Right lobe of liver (tissue), 6 donors: ENCODE measurements at regions not wholly inside any gene's neighbourhood (a gene's known extent, or its start where the extent isn't known, plus 50 kb on each side); places are given as distances from the start of the nearest gene placed in this dataset.

Experiments used
- ATAC-seq, 4 donors: fragments of 200-7000 bp; cut with Tn5 transposase; one replicate each; pipeline ENCODE4 v1.9.1; 2020; ENCODE audit warnings: mild to moderate bottlenecking in 4 of 4, moderate library complexity in 4 of 4
- DNase-seq, 3 donors: peaks; one replicate each; pipeline ENCODE4 v3.0.0-alpha.2; 2020
- H3K27ac ChIP-seq, 3 donors: fragments of 200-600 bp; one replicate each; pipeline ENCODE4 v1.8.0; 2022
- H3K27me3 ChIP-seq, 2 donors: fragments of 200-600 bp; one replicate each; pipeline ENCODE4 v1.8.0; 2022
- H3K36me3 ChIP-seq, 4 donors: fragments of 200-600 bp; sonication (generic) in 1 of 4; one replicate each; pipeline versions ENCODE4 v1.5.1 to v1.8.0; 2017 to 2022; ENCODE audit warnings: control low read depth in 1 of 4
- H3K4me1 ChIP-seq, 4 donors: fragments of 200-600 bp; sonication (generic) in 1 of 4; one replicate each; pipeline versions ENCODE4 v1.5.1 to v1.8.0; 2017 to 2022; ENCODE audit warnings: control low read depth in 1 of 4
- H3K4me3 ChIP-seq, 3 donors: fragments of 200-600 bp; one replicate each; pipeline ENCODE4 v1.8.0; 2022
- H3K9me3 ChIP-seq, 4 donors: fragments of 200-600 bp; sonication (generic) in 1 of 4; one replicate each; pipeline versions ENCODE4 v1.5.1 to v1.8.0; 2017 to 2022; ENCODE audit warnings: control low read depth in 1 of 4
- CTCF ChIP-seq, 4 donors: fragments of 200-600 bp in 3 of 4; fragments of 450-650 bp in 1 of 4; IDR thresholded peaks; one replicate each; pipeline versions ENCODE4 v1.5.1 to v1.8.0; 2016 to 2022; ENCODE audit warnings: antibody characterized with exemption in 4 of 4, mild to moderate bottlenecking in 2 of 4
- POLR2A ChIP-seq: fragments of 450-650 bp; IDR thresholded peaks from one replicate; pipeline ENCODE4 v1.6.1; 2017; ENCODE audit warnings: antibody characterized with exemption, mild to moderate bottlenecking
- WGBS: methylation state at CpG from one replicate; pipeline ENCODE4 v1.1.6; 2018; ENCODE audit warnings: low coverage, low lambda C conversion rate; ENCODE audit not compliant: insufficient coverage; ENCODE audit errors: missing lambda C conversion rate; 5-methylcytosine and 5-hydroxymethylcytosine counted together
- intact Hi-C, 2 donors: fragments of 100-400 bp; cut with DNase I; formaldehyde crosslinking; loops; one replicate each; pipeline versions ENCODE4 v1.11.2 to v1.14.1; 2022
- donor health status: DM: no; HTN: yes; CAD: no.
- donor health status: DM: no; HTN: no; CAD: no.
- donor health status: DM: no; HTN: no; CAD: no.
- donor health status: DM: no; HTN: yes; CAD: no.
- donor health status: DM: no; HTN: yes; CAD: no.

GRCh38 chr18:24850532-24850931 lies 390.1 kb downstream of the HRH4 start:
- TF ChIP-seq POLR2A, result no peak
- TF ChIP-seq CTCF (IDR thresholded peaks at IDR 0.05), result no peak
- Histone ChIP-seq H3K4me3 (no peak overlapping the region), H3K4me1 (no peaks in the 10 kb centered on the region), H3K27me3 (no peaks in the 10 kb centered on the region), H3K9me3 (no peaks in the 10 kb centered on the region), H3K27ac (no peak overlapping the region), H3K36me3 (no peaks in the 10 kb centered on the region)
- ATAC-seq (no peak), DNase-seq (no peak)
- intact Hi-C loops, result no loop called here
- 60% methylated on average over 7 of the region's 7 CpGs for WGBS

GRCh38 chr18:24853076-24853475 lies 392.6 kb downstream of the HRH4 start:
- no peak overlapping the region for H3K27ac ChIP-seq
- H3K9me3 ChIP-seq, result no peaks in the 10 kb centered on the region
- H3K4me1 ChIP-seq, result no peaks in the 10 kb centered on the region
- 32% methylated on average over 3 of the region's 4 CpGs for WGBS
- ATAC-seq, result peak in 1 of 4 donors; percentile 19
- H3K27me3 ChIP-seq, result no peaks in the 10 kb centered on the region
- no peak overlapping the region for H3K4me3 ChIP-seq
- intact Hi-C loops, result no loop called here
- DNase-seq, result no peak
- TF ChIP-seq CTCF (IDR thresholded peaks at IDR 0.05) (no peak), POLR2A (no peak)
- no peaks in the 10 kb centered on the region for H3K36me3 ChIP-seq

- no peak for TF ChIP-seq CTCF (IDR thresholded peaks at IDR 0.05)
- no peak for TF ChIP-seq POLR2A
- intact Hi-C loops, result no loop called here
- no peaks in the 10 kb centered on the region for H3K4me1 ChIP-seq
- no peak for ATAC-seq
- DNase-seq, result no peak
- H3K36me3 ChIP-seq, result no peaks in the 10 kb centered on the region
- H3K4me3 ChIP-seq, result no peak overlapping the region
- 36% methylated on average over 10 of the region's 10 CpGs for WGBS
- no peaks in the 10 kb centered on the region for H3K9me3 ChIP-seq
- no peak overlapping the region for H3K27ac ChIP-seq
- H3K27me3 ChIP-seq, result no peaks in the 10 kb centered on the region
Observed at GRCh38 chr18:24860978-24861680, 400.7 kb downstream of the HRH4 start.

GRCh38 chr18:24862201-24862816 lies 401.9 kb downstream of the HRH4 start:
- H3K9me3 ChIP-seq, result no peaks in the 10 kb centered on the region
- DNase-seq (no peak), ATAC-seq (no peak)
- WGBS, result 53% methylated on average over 14 of the region's 18 CpGs
- intact Hi-C loops, result no loop called here
- H3K27ac ChIP-seq, result no peak overlapping the region
- no peaks in the 10 kb centered on the region for H3K36me3 ChIP-seq
- TF ChIP-seq POLR2A (no peak), CTCF (IDR thresholded peaks at IDR 0.05) (no peak)
- no peaks in the 10 kb centered on the region for H3K4me1 ChIP-seq
- no peaks in the 10 kb centered on the region for H3K27me3 ChIP-seq
- H3K4me3 ChIP-seq, result no peak overlapping the region
